ENCODE measurements at regions not wholly inside any gene's neighbourhood (a gene's known extent, or its start where the extent isn't known, plus 50 kb on each side); places are given as distances from the start of the nearest gene placed in this dataset.
A peak's percentile ranks its signal among the peaks of the same experiment; 100 is the strongest.

- TF ChIP-seq ZNF518A (tag by site-specific recombination; conservative IDR thresholded peaks at IDR 0.05; ENCODE audit: low read depth) (peak; percentile 42; the same call in 1 of the 2 replicates), ZNF140 (tag by site-specific recombination; IDR thresholded peaks at IDR 0.05) (peak; percentile 35; the same call in 1 of the 2 replicates), ZNF433 (tag by site-specific recombination; IDR thresholded peaks at IDR 0.05; ENCODE audit: low read depth) (no peak), ZNF529 (tag by site-specific recombination; IDR thresholded peaks at IDR 0.05; ENCODE audit: insufficient replicate concordance) (no peak), ZNF692 (tag by site-specific recombination; IDR thresholded peaks at IDR 0.05) (peak; percentile 79), ZNF221 (tag by site-specific recombination; IDR thresholded peaks at IDR 0.05; ENCODE audit: borderline replicate concordance) (no peak), IKZF3 (tag by site-specific recombination; IDR thresholded peaks at IDR 0.05) (no peak), ZSCAN4 (tag by site-specific recombination; IDR thresholded peaks at IDR 0.05) (peak; percentile 51), ZNF510 (tag by site-specific recombination; IDR thresholded peaks at IDR 0.05; ENCODE audit: insufficient replicate concordance) (peak; percentile 7), ZNF514 (tag by site-specific recombination; IDR thresholded peaks at IDR 0.05) (no peak), ZNF26 (tag by site-specific recombination; IDR thresholded peaks at IDR 0.05) (no peak), ZBTB10 (tag by site-specific recombination; IDR thresholded peaks at IDR 0.05) (no peak), ZNF473 (tag by site-specific recombination; IDR thresholded peaks at IDR 0.05) (no peak), ZNF391 (tag by site-specific recombination; IDR thresholded peaks at IDR 0.05; ENCODE audit: borderline replicate concordance, low read depth) (no peak), ZNF76 (tag by site-specific recombination; IDR thresholded peaks at IDR 0.05; ENCODE audit: borderline replicate concordance, low read depth) (no peak), ZFP37 (tag by site-specific recombination; IDR thresholded peaks at IDR 0.05) (no peak; the same call in none of the 2 replicates), SP7 (tag by site-specific recombination; IDR thresholded peaks at IDR 0.05) (peak; percentile 94), ZNF530 (tag by site-specific recombination; IDR thresholded peaks at IDR 0.05; ENCODE audit: low read depth) (no peak), ZNF626 (tag by site-specific recombination; IDR thresholded peaks at IDR 0.05) (no peak), ZNF335 (tag by site-specific recombination; conservative IDR thresholded peaks at IDR 0.05) (peak; percentile 75), ZNF155 (tag by site-specific recombination; IDR thresholded peaks at IDR 0.05) (no peak), ZNF670 (tag by site-specific recombination; IDR thresholded peaks at IDR 0.05; ENCODE audit: low read depth) (no peak), ZNF112 (tag by site-specific recombination; IDR thresholded peaks at IDR 0.05) (no peak), ZBTB1 (tag by site-specific recombination; IDR thresholded peaks at IDR 0.05) (0 out of 2 replicates have a peak, but pooled peaks have one; percentile 33), KLF17 (tag by site-specific recombination; IDR thresholded peaks at IDR 0.05) (no peak), MYNN (tag by site-specific recombination; IDR thresholded peaks at IDR 0.05; ENCODE audit: borderline replicate concordance) (no peak)
Measured at GRCh38 chr5:74326571-74327338, 313.8 kb downstream of the ENC1 start (continued).

Data from HEK293 (cell line).